Neutrophil (primary cell): ENCODE measurements at regions not wholly inside any gene's neighbourhood (a gene's known extent, or its start where the extent isn't known, plus 50 kb on each side); places are given as distances from the start of the nearest gene placed in this dataset.

Experiments
- H3K27ac ChIP-seq: fragments of 200-600 bp; sonication (generic); 2 replicates; pipeline ENCODE4 v1.5.1; 2016; ENCODE audit warnings: mild to moderate bottlenecking, moderate library complexity
- H3K27me3 ChIP-seq: fragments of 200-600 bp; sonication (generic); 2 replicates; pipeline ENCODE4 v1.6.0; 2016; ENCODE audit warnings: mild to moderate bottlenecking
- H3K36me3 ChIP-seq: fragments of 200-600 bp; sonication (generic); 2 replicates; pipeline ENCODE4 v1.5.1; 2017
- H3K4me1 ChIP-seq, 2 experiments: fragments of 200-600 bp in 1 of 2; sonication (generic) in 1 of 2; 1 replicate in 1 of 2; 2 replicates in 1 of 2; pipeline versions ENCODE4 v1.5.1 to v1.6.1; 2013 to 2016; ENCODE audit warnings: low read depth in 1 of 2, low read length in 1 of 2, mild to moderate bottlenecking in 1 of 2, moderate library complexity in 1 of 2; ENCODE audit not compliant: control insufficient read depth in 1 of 2, insufficient read depth in 1 of 2
- H3K4me3 ChIP-seq, 2 experiments: fragments of 200-600 bp in 1 of 2; sonication (generic) in 1 of 2; 1 replicate in 1 of 2; 2 replicates in 1 of 2; pipeline ENCODE4 v1.5.1; 2013 to 2016; ENCODE audit warnings: low read depth in 1 of 2, low read length in 1 of 2, mild to moderate bottlenecking in 1 of 2, moderate library complexity in 1 of 2
- H3K9me3 ChIP-seq: fragments of 200-600 bp; sonication (generic); 2 replicates; pipeline ENCODE4 v1.5.1; 2016
- CTCF ChIP-seq: fragments of 200-600 bp; sonication (generic); IDR thresholded peaks from 2 replicates; pipeline ENCODE4 v1.5.1; 2016; ENCODE audit warnings: antibody characterized with exemption

DNA sequence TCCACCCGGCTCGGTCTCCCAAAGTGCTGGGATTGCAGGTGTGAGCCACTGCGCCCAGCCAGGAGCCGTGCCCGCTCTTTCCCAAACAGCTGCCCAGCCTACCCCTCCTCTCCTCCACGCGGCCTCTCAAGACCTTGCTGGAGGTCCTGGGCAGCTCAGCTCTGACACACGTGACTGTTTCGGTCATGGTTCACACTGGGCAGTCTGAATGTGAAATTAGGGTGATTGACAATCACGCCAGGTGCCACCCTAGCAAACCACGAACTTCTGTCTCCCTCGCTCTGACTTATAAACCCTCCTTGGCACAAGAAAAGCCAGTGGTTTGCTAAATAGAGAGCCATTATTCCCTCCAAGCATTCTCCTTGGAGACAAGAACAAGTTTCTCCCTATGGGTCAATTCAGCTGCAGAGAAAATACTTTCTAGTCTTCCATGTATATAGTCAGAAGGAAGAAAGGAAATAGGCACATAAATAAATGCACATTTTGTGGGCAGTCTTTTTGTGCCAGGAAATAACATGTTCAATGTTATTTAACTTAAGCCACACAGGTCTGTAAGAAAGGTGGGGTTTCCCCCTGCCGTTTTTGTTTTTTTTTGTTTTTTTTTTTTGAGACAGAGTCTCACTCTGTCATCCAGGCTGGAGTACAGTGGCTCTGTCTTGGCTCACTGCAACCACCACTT is 121.9 kb upstream of the MEF2A start:
- Histone ChIP-seq H3K4me1 (no peaks in the 10 kb centered on the region), H3K9me3 (no peaks in the 10 kb centered on the region)
- no peak for TF ChIP-seq CTCF

DNA sequence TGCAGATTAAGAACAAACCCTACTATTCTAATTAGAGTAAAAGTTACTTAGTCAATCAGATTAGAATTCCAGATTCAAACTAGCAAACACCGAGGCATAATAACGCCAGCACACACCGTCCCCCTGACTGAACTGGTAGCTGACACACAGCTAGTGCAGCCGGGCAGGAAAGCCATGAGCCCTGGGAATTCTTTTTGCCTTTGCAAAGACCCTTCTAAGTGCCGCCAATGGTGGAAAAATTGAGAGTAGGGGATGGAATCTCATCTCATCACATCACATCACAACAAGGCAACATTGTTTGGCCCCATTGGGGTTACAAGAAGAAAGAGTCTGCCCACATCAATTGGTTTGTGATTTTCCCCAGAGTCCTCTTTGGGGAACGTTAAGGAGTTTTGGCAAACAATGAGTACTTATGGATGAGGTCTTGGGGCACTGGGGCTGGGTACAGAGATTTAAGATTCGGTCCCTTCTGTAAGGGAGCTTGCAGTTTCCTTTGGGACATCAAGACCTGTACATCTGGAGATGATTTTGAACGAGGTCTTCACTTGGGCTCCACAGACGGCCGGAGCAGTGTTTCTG is 120.4 kb upstream of the MEF2A start:
- no peak for TF ChIP-seq CTCF
- Histone ChIP-seq H3K27me3 (peaks cover 36% of the 10 kb centered on the region), H3K27ac (no peak overlapping the region), H3K36me3 (no peaks in the 10 kb centered on the region), H3K4me3 (no peak overlapping the region), H3K9me3 (no peaks in the 10 kb centered on the region), H3K4me1 (no peaks in the 10 kb centered on the region)

More for the DNA sequence above, 121.9 kb upstream of the MEF2A start:
- H3K36me3 ChIP-seq: no peaks in the 10 kb centered on the region
- H3K27me3 ChIP-seq: peaks cover 28% of the 10 kb centered on the region
- no peak overlapping the region for H3K4me3 ChIP-seq
- H3K27ac ChIP-seq: no peak overlapping the region

DNA sequence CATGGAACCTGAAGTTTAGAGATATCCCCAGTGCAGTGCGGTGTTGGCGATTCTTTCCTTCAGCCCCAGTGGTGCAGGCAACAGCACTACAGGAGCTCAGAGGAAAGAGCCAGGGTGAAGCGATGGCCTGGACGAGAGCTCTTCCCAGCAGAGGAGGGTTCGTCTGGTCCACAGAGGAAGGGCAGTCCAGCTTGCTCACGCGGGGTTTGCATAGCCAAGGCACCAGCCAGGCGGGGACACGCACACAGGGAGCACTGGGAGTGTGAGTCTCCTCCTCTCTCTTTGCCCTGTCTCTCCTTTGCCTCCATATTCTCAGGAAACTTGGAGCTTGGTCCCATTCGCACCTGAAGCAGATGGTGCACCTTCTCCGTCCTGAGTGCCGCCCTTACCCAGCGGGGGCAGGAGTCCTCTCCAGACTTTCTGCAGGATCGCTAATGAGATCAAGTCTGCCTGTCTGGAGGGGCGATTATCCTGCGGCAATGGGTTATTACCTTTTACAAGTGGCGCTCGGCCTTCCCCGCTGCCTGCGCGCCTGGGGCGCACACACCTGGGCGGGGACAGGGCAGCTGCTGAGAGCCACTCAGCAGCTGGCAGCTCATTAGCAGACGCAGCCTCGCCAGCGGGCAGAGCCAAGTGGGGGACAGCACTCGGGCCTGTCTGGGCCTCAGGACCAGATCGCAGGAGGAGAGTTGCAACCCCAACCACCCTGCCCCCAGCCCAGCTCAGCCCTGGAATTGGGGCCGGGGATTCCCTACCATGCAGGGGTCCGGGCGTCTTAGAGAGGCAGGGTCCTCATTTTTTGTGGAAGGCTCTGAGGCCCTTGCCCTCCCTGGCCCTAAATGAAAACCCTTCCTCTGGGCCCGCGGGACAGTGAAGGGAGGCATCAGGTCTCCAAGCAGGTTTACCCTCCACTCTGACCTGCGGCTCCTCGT is 119.0 kb upstream of the MEF2A start:
- peaks cover 0 to 4% of the 10 kb centered on the region in 2 experiments for H3K4me1 ChIP-seq
- H3K27ac ChIP-seq: no peak overlapping the region

DNA sequence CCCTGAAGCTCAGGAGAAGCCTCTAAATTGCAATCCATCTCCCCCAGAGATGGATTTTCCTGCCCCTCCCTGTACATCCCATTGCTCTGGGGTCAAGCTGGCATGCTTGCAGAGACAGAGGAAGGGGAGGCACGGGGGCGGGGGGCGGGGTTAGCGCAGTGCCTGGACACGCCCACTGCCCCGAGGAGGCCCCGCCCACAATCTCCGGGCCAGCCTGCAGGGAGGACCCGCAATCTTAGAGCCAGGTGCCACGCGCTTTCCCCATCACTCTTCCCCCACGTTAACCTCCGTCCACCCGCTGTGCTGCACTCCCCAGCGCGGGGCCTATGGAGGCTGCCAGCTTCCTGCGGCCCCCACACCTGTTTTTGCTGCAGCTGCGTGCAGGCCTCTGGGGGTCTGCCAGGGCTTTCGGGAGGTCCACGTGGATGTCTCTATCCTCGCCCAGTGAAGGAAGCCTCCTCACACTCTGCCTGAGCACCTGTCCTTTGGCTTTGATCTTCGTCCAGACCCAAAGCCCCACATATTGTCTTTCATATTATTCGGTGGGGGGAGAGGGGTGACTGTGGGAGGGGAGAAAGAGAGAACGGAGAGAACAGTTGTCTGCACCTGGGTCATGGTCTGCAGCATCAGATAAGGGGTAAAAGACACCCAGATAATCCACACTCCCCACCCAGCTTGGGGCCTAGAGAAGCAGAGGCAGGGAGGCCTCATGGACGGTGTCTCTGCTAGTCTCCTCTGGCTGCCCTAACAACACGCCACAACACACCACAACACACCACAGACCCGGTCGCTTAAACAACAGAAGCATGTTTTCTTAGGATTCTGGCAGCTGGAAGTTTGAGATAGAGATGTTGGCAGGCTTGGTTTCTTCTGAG is 118.0 kb upstream of the MEF2A start:
- Histone ChIP-seq H3K4me1 (peaks cover 0 to 6% of the 10 kb centered on the region in 2 experiments), H3K9me3 (no peaks in the 10 kb centered on the region), H3K36me3 (no peaks in the 10 kb centered on the region), H3K27me3 (peaks cover 60% of the 10 kb centered on the region), H3K4me3 (no peak overlapping the region), H3K27ac (no peak overlapping the region)
- TF ChIP-seq CTCF: no peak

More for the DNA sequence above, 119.0 kb upstream of the MEF2A start:
- Histone ChIP-seq H3K36me3 (no peaks in the 10 kb centered on the region), H3K27me3 (peaks cover 51% of the 10 kb centered on the region), H3K4me3 (no peak overlapping the region), H3K9me3 (no peaks in the 10 kb centered on the region)
- no peak for TF ChIP-seq CTCF

- Histone ChIP-seq H3K4me3 (no peak overlapping the region), H3K4me1 (peaks cover 0 to 10% of the 10 kb centered on the region in 2 experiments), H3K9me3 (no peaks in the 10 kb centered on the region), H3K27me3 (peaks cover 66% of the 10 kb centered on the region), H3K27ac (no peak overlapping the region), H3K36me3 (no peaks in the 10 kb centered on the region)
- no peak for TF ChIP-seq CTCF
Measured at GRCh38 chr15:99449514-99449913, 116.3 kb upstream of the MEF2A start.
